Kidney (tissue), 13 donors: ENCODE measurements at regions not wholly inside any gene's neighbourhood (a gene's known extent, or its start where the extent isn't known, plus 50 kb on each side); places are given as distances from the start of the nearest gene placed in this dataset.
A peak's percentile ranks its signal among the peaks of the same experiment; 100 is the strongest.

Experiments
- DNase-seq, 5 donors: peaks; one replicate each; pipeline ENCODE4 v3.0.0-alpha.2; 2013 to 2020
- FAIRE-seq: peaks from 2 replicates; lab custom pipeline; 2012; peaks lifted over from hg19 to GRCh38; lab: Jason Lieb, UNC
- H3K27ac ChIP-seq, 2 donors: one replicate each; pipeline ENCODE4 v1.7.0; 2013; ENCODE audit warnings: low read depth in 2 of 2, low read length in 2 of 2, inconsistent platforms in 1 of 2
- H3K27me3 ChIP-seq: one replicate; pipeline ENCODE4 v1.7.1; 2013; ENCODE audit warnings: low read length, inconsistent platforms; ENCODE audit not compliant: control insufficient read depth, insufficient read depth
- H3K36me3 ChIP-seq, 3 donors: one replicate each; pipeline versions ENCODE4 v1.7.0 to v1.7.1; 2013; ENCODE audit warnings: low read length in 3 of 3, control low read depth in 1 of 3, inconsistent platforms in 1 of 3; ENCODE audit not compliant: insufficient read depth in 3 of 3, control insufficient read depth in 2 of 3
- H3K4me1 ChIP-seq, 3 donors: one replicate each; pipeline versions ENCODE4 v1.7.0 to v1.7.1; 2013; ENCODE audit warnings: low read length in 3 of 3, inconsistent platforms in 1 of 3, low read depth in 1 of 3; ENCODE audit not compliant: control insufficient read depth in 2 of 3, insufficient read depth in 2 of 3
- H3K4me3 ChIP-seq, 3 donors: one replicate each; pipeline versions ENCODE4 v1.7.0 to v1.8.1; 2013; ENCODE audit warnings: low read length in 3 of 3, control low read depth in 1 of 3, inconsistent platforms in 1 of 3
- H3K9ac ChIP-seq, 3 donors: one replicate each; pipeline versions ENCODE4 v1.7.0 to v1.7.1; 2013; ENCODE audit warnings: low read length in 3 of 3, control low read depth in 1 of 3, inconsistent platforms in 1 of 3
- H3K9me3 ChIP-seq, 3 donors: one replicate each; pipeline versions ENCODE4 v1.7.0 to v1.7.1; 2013; ENCODE audit warnings: low read length in 3 of 3, control low read depth in 1 of 3, inconsistent platforms in 1 of 3; ENCODE audit not compliant: control insufficient read depth in 2 of 3, insufficient read depth in 1 of 3
- intact Hi-C: fragments of 100-400 bp; cut with DNase I; formaldehyde crosslinking; loops from one replicate; pipeline ENCODE4 v1.11.1; 2022
- TF ChIP-seq, protein P1 (sequence below): IDR thresholded peaks from 3 replicates; pipeline ENCODE4 v1.5.1; 2012; ENCODE audit warnings: mild to moderate bottlenecking, moderate library complexity, borderline replicate concordance; ENCODE audit not compliant: insufficient read depth; ENCODE audit errors: extremely low read depth
- donor health status: control.
- donor health status: control.
- donor health status: control.
- donor health status: control.
- donor health status: control.
- donor health status: DM: yes; HTN: yes; CAD: no.
- donor health status: Normal renal cell carcinoma (clear cell type).

DNA sequence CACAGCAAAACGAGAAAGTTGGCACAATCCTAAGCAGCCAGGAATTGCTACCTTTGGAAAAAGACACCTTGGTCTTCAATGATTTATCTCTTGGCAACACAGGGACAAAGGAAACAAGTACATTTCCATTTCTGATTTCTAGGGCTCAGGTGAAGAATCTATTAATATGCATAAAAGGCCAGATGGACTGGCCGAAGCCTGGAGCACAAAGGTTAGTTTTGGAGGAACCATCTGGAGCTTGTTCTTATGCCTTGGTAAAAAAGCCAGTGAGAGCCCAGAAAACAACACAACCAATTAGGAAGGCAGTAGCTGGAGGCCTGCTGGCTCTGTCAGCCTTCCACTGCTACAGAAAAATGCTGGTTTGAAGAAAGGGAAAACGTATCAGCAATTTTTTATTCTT, 713.5 kb upstream of the API5 start:
- intact Hi-C loops = no loop called here
- DNase-seq = no peak
- H3K4me3 ChIP-seq = no peak overlapping the region
- no peaks in the 10 kb centered on the region for H3K9me3 ChIP-seq
- no peak overlapping the region for H3K9ac ChIP-seq
- H3K27me3 ChIP-seq = no peaks in the 10 kb centered on the region
- no peak for FAIRE-seq
- H3K36me3 ChIP-seq = no peaks in the 10 kb centered on the region
- TF ChIP-seq, protein P1, sequence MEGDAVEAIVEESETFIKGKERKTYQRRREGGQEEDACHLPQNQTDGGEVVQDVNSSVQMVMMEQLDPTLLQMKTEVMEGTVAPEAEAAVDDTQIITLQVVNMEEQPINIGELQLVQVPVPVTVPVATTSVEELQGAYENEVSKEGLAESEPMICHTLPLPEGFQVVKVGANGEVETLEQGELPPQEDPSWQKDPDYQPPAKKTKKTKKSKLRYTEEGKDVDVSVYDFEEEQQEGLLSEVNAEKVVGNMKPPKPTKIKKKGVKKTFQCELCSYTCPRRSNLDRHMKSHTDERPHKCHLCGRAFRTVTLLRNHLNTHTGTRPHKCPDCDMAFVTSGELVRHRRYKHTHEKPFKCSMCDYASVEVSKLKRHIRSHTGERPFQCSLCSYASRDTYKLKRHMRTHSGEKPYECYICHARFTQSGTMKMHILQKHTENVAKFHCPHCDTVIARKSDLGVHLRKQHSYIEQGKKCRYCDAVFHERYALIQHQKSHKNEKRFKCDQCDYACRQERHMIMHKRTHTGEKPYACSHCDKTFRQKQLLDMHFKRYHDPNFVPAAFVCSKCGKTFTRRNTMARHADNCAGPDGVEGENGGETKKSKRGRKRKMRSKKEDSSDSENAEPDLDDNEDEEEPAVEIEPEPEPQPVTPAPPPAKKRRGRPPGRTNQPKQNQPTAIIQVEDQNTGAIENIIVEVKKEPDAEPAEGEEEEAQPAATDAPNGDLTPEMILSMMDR = no peak
- no peak overlapping the region for H3K27ac ChIP-seq
- no peaks in the 10 kb centered on the region for H3K4me1 ChIP-seq

DNA sequence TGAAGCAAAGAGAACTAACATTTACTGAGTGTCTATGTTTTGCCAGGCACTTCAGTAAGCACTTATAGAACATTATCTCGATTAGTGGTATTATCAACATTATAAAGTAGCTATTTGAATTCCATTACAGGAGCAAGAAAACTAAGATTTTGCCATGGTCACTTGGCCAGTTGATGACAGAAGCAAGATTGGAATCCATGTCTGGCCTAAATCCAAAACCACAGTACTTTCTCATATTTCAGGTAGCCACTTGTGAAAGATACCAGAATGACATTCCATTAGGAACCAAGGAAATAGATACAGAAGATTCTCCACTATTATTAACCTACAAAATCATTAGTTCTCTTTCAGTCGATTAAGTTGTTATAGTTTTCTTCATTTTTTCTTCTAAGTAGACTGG, 691.0 kb upstream of the API5 start:
- FAIRE-seq (no peak), DNase-seq (no peak)
- TF ChIP-seq, protein P1 = no peak
- Histone ChIP-seq H3K4me1 (no peaks in the 10 kb centered on the region), H3K9me3 (no peaks in the 10 kb centered on the region), H3K27ac (no peak overlapping the region), H3K27me3 (no peaks in the 10 kb centered on the region), H3K36me3 (no peaks in the 10 kb centered on the region), H3K4me3 (no peak overlapping the region), H3K9ac (no peak overlapping the region)
- intact Hi-C loops = no loop called here

DNA sequence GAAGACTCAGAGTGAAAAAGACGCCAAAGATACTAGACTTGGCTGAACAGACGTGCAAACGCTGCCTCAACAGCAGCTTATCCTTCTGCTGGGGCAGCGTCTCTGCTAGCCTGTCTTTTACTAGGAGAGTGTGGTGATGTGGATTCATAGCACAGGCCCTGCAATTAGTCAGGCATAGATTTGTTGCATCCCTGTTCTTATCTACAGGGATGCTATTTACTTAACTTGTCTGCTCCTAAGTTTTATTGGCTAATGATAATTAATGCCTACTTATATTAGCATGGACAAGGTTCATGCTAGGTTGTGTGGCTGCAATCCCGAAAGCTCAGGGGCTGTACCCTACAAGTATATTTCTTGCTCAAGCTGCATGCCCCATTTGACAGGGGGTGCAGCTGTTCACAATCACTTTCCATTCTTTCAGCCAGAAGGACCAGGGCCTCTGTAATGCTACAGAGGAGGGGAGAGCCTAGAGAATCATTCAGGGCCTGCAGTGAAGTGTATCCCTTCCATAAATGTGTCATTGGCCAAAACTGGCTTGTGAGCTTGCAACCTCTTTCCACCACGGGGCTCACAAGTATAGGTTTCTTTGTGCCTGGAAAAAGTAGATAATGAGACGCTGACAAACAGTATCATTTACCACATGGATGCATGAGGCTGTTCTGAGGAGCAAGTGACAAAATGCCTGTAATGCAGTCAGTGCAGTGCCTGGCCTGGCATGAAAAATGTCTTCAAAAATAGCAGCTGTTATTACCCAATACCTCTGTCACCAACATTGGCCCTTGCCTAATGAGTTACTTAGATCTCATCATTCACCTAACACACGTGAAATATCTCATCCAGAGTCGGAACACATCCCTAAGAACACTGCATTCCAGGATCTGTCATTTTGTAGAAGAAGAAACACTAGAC, 685.8 kb upstream of the API5 start:
- no peaks in the 10 kb centered on the region for H3K9me3 ChIP-seq
- peak in 3 of 5 donors; percentile 44 to 83 (median 60) for DNase-seq
- H3K36me3 ChIP-seq = no peaks in the 10 kb centered on the region
- intact Hi-C loops = no loop called here
- TF ChIP-seq, protein P1 = no peak
- H3K4me3 ChIP-seq = no peak overlapping the region
- H3K9ac ChIP-seq = no peak overlapping the region
- H3K4me1 ChIP-seq = no peaks in the 10 kb centered on the region
- no peak for FAIRE-seq
- H3K27ac ChIP-seq = no peak overlapping the region
- no peaks in the 10 kb centered on the region for H3K27me3 ChIP-seq
